ENCODE measurements at regions not wholly inside any gene's neighbourhood (a gene's known extent, or its start where the extent isn't known, plus 50 kb on each side); places are given as distances from the start of the nearest gene placed in this dataset.

DNA sequence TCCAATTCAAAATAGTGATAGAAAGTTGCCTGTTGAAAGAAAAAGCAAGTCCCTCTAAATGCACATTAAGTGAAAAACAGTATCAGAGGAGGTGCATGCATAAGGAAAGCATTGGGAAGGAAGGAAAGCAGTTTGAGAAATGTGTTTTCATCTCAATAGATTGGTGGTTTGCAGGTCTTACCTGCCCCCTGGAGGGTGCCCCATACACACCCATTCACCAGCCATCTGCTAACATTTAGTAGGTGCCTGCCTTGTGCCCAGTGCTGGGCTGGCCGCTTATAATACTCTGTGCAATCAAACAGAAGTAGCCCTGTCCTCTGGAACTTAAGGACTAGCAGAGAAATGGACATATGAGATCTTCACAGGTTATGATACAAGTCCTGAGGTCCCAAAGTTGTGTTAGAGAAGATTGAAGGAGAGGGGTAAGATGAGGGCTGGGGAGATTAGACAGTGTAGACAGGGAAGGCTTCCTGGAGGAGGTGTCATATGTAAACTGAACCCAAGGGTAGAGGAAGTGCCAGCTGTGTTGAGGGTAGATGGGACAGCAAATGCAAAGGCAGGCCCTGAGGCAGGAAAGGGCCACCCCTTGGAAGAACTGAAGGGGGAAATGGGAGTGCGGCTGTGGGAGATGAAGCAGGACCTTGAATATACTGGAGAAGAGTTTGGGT is 184.2 kb downstream of the MN1 start:
- DNase-seq (ENCODE audit: low read depth): no peak

DNA sequence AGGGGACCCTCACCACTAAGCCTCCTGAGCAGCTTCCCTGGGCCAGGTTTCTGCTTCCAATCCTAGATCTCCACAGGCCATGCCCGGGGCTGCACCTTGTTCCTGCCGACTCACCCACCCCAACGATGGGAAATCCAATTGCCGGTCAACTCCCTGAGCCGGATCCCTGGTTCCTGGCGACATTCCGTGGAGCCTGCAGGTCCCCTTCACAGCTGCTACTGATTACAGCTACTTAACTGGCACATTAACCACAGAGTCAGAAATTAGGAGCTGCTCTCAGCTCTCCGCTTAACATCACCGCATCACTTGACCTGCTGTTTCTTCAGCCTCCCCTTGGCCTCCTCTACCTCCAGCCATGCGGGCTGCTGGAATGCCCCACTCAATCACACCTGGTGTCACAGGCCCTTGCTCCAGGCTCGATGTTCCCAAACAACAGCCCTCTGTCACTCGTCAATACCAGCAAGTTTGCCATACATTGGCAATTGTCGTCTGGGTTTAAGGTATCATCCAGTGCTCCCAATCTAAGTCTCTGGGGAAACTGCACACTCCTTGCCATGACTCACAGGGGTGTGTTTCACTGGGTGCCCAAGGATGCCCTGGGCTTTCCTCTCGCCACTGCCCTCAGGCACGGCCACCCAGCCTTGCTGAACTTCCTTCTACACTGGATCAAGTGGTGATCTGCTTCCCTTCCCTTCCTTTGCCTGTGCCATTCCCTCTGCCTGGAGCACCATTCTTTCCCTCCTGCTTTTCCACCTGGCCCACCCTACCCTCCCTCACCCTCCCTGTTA is 181.0 kb downstream of the MN1 start:
- DNase-seq (ENCODE audit: low read depth): no peak

DNA sequence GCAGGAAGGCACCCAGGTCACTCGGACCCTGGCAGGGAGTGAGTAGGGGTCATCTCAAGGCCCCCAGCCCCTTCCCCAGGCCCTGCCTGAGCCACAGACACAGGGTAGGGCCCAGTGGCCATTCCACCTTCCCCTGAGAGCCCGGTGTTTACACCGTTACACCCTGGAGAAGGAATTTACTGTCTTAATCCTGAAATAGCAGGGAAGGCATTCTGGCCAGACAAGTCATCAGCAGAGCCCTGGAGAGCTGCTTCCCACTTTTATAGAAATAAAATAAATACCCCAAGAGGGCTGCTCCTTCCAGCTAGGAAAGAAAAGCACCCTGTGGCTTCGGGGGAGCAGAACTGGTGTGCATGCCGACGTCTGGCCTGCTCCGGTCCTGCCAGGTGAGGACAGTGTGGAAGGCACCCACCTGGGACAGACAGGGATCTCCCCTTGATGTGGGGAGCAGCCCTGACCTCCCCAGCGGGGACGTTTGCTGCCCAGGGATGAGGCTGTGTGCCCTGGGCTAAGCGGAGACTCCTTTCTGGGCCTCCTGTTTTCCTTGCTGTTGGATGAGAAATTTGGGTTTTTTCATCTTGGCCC is 180.0 kb downstream of the MN1 start:
- no peak for DNase-seq (ENCODE audit: low read depth)

DNA sequence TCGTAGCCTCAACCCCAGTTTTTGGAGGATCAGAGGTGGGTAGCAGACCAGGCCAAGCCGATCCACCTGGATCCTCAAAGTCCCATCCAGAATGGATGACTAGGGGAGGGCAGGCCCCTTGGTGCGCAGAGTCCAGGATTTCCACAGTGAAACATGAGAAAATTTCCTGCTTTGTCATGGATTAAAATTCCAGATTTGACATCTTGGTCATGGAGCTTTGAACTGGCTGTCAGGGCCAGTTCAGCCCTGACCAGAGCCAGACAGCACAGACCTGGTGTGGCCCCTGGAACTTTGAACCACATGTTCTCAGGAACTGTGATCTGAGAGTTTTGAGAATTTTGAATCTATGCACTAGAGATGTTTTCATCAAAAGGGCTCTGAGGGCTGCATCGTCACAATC is 177.5 kb downstream of the MN1 start:
- no peak for DNase-seq (ENCODE audit: low read depth)

DNA sequence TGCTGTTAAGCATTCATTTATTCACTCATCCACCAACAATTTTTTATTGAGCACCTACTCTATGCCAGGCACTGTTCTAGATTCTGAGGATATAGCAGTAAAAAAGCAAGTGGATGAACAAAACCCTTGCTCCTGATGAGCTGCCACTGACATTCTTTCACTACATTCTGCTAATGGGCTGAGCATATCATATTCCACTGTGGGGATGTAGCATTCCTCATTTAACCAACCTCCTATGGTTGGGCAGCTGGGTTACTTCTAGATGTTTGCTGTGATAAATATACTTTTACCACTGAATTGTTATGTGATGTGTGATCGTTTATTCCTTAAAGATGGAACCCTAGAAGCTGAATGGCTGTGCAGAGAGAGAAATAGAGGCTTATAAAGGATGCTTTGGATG is 176.9 kb downstream of the MN1 start:
- no peak for DNase-seq (ENCODE audit: low read depth)

DNA sequence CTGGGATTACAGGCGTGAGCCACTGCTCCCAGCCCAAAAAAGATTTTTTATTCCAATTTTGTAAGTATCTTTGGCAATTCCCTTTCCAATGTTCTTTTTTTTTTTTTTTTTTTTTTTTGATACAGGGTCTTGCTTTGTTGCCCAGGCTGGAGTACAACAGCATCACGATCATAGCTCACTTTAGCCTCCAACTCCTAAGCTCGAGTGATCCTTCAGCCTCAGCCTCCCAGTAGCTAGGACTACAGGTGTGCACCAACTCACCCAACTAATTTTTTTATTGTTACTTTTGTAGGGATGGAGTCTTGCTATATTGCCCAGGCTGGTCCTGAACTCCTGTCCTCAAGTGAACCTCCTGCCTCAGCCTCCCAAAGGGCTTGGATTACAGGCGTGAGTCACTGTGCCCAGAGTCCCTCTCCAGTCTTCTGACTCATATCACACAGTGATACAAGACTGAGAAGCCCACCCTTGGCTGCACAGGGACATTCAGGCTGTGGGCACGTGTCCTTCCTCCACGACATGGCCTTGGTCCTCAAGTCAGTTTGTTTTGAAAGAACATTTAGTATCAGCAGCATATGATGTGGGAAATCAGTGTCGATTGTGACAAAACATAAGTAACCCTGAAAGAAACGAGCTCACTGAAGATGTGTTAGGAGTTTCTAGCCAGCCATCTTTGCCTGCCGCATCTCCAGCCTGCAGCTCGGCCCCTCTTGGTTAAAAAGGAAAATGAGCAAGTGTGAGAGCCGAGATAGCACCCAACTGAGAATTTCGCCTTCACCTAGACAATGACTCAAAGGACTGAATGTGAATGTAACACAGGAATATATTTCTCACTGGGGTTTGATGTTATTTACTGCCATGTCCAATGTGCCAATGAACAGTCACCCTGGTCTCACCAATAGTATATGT is 175.5 kb downstream of the MN1 start:
- DNase-seq (ENCODE audit: low read depth): no peak

DNA sequence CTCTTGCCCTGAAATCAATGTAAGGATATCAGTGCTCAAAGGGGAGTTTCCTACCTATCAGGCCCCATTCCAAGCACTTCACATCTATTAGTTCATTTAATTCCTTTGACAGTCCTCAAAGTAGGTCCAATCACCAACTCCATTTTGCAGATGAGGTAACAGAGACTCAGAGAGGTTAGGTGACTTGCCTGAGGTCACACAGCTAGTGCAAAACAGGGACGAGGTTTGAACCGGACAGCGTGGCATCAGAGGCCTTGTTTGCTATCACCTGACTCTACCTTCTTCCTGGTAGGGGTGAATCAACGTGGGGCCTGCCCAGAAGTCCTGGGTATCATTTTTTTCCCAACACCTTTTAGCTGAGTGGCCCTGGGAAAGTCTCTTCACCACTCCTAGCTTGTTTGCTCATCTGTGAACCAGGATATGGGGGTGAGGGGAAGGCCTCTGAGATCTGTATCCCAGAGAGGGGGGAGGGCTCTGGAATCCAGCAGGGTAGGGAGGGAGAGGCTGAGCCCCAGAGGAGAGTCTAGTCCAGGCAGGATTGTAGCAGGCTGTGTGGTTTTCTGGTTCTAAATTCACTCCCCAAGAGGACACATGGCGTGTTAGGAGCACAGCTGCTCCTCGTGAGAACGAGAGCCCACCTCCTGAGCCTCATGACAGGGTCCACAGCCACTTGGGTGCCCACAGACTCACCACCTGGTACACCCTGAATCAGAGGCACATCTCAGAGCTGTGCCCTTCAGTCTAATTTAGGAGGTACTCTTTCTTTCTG is 174.7 kb downstream of the MN1 start:
- DNase-seq (ENCODE audit: low read depth): no peak

DNA sequence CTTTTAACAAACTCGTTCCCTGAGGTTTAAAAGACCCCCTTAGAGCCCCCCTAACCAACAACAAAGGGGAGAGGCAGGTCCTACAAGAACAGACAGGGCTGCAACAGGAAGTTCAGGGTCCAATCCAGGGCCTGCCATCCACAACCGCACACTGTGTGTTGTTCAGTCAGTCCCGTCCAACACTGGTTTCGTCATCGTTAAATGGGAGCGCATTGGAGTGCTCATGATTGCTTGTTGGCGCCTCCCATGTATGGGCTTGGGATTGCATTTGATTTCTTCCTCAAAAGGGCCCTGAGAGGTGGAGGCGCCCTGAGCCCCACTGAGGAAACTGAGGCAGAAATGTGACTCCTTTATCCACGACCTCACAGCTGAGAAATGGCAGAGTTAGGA is 174.1 kb downstream of the MN1 start:
- DNase-seq (ENCODE audit: low read depth): no peak

DNA sequence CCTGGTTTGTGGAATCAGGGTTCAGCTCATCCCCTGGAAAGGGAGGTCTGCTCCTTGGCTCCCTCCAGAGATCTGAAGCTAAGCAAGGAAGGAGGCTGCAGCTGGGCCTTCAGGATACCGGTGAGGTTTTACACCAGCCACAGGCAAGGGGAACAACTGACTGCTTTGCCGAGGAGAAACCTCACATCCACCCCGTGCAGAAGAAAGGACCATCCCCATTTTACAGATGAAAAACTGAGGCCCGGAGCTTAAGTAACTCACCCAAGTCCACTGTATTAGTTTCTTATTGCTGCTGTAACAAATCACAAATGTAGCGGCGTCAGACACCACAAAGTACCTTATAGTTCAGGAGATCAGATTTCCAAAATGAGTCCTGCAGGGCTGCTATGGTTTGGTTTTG is 173.7 kb downstream of the MN1 start:
- DNase-seq (ENCODE audit: low read depth): no peak

DNA sequence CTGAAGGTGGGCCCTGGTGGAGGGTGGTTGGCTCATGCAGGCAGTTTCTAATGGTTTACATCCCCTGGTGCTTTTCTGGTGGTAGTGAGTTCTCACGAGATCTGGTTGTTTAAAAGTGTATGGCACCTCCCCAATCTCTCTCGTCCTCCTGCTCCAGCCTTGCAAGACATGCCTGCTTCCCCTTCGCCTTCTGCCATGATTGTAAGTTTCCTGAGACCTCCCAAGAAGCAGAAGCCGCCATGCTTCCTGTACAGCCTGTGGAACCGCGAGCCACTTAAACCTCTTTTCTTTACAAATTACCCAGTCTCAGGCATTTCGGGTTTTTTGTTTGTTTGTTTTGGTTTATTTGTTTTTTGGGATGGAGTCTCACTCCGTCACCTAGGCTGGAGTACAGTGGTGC is 173.2 kb downstream of the MN1 start:
- no peak for DNase-seq (ENCODE audit: low read depth)

DNA sequence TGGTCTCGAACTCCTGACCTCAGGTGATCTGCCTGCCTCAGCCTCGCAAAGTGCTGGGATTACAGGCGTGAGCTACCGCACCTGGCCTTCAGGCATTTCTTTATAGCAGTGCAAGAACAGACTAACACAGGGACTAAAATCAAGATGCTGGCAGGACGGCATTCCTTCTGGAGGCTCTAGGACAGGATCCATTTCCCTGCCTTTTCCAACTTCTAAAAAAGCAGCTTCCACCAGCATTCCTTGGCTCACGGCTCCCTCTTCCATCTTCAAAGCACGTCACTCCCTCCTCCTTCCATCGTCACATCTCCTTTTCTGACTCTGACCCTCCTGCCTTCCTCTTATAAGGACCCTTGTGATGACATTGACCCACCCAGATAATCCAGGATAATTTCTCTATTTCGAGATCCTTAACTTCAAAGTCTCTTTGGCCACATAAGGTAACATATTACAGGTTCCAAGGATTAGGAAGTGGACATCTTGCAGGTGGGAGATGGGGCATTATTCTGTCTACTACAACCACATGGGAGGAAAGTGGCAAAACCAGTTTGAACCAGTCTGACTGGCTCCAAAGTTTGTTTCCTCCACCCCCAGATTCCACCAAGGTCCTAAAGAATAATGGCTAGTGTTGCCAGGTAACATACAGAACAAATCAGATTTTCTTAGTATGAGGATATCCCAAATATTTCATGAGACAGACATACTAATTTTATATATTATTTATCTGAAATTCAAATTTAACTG is 172.5 kb downstream of the MN1 start:
- no peak for DNase-seq (ENCODE audit: low read depth)

DNA sequence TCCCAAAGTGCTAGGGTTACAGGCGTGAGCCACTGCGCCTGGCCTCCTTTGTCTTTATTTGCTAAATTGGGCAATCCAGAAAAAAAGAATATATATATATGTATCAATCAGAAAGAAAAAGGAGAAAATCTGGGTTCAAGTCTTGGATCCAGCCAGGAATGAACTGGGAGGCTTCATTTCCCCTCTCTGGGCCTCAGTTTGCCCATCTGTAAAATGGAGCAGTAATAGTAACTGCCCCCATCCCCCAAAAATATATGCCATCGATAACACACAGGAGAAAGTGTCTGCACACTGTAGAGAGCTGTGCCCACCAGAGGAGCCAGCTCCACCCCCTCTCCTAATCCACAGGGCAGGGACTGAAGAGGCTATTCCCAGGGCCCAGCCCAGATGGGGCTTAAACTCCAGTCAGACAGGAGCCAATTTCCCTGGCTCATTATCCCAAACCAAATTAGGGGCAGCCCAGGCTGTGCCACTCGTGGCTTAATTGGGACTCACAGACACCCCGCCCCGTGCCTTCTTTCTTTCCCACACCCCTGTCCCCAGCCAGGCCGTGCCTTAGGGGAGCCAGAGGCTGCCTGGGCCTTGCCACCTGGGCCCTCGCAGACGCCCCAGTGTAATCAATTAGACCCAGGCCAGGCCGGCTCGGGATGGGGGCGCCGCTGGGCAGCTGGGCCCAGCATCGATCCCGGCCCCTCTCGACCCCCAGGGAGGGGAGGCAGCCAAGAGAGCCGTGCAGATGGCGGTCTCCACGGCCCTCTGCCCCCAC is 171.5 kb downstream of the MN1 start:
- DNase-seq (ENCODE audit: low read depth): no peak

DNA sequence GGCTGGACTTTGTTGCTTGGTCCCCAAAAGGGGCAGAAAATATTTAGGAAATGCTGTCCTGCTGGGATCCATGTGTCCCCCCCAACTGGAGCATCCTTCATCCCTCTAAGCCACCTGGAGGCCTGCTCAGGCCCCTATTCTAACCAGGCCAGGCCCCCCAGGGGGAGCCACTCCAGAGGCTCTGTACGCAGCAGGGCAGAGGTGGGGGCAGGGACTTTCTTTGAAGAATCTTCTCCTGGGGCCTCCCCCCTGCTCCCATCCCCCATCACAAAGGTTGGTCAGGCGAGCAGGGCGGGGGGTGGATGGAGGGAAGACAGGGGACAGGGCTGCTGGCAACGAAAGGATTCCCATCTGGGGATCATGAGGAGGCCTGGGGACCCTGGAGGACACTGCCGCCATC is 170.8 kb downstream of the MN1 start:
- no peak for DNase-seq (ENCODE audit: low read depth)

DNA sequence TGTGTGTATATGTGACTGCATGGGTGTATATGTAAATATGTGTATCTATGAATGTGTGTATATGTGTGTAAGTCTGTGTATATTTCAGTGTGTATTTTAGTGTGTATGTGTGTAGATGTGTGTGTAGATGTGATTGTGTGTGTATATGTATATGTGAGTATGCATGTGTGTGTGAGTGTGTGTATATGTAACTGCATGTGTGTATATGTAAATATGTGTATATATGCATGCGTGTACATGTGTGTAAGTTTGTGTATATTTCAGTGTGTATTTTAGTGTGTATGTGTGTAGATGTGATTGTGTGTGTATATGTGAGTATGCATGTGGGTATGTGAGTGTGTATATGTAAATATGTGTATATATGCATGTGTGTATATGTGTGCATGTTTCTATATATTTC is 169.9 kb downstream of the MN1 start:
- DNase-seq (ENCODE audit: low read depth): no peak

DNA sequence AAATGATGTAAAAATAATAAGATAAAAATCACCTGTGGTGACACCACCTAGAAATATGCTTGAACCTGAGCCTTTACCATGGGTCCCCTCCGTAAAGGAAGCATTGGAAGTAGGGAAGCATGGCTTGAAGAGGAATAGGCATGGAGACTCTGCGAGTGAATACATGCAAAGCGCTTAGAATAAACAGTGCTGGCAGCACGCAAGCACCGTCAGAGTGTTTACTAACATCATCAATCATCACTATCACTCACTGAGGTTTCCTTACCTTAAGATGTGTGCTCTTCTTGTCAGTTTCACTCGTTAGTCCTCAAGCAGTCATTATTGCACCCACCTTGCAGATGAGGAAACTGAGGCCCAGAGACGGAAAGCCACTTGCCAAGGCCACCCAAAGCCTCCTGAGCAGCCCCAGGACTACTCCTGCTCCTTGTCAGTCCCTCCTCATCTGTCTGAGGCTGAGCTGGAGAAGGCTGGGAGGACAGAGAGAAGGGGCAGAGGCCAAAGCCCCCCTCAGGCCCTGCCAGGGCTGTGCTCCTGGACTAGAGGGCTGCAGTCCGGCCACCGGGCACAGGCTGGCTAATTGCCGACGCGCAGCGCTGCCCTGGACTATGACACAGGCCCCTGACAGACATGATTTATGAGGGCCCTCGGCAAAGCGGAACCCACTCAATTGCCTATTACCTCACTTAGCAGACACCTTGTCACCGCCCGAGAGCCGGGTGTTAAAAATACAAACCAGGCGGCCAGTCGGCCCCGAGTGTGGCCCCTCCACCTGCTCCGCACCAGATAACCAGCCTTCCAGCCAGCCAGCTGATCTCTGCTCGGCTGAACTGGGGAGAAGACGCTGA is 168.9 kb downstream of the MN1 start:
- DNase-seq (ENCODE audit: low read depth): no peak

DNA sequence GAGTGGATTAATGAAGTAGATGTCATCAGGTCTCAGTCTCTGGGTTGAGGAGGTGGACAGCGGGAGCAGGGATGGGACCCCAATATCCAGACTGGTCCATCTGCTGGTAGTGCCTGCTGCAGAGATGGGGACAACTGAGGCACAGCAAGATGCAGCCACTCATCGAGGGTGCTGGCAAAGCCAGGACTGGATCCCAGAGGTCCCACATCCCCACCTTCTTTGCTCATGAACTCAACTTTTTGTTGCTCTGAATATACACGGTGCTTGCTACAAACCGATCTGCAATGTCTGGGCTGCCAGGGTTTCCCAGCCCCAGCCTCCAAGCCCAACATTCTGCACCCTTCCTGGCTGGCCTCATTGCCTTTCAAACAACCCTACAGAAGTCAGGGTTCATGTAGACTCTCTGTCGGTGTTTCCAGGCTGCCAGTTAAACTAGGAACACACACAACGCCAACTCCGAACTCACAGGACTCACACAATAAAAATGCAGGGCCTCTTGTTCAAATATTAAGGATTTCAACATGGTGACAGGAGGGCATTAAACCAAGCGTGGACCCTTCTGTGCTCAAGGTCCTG is 168.2 kb downstream of the MN1 start:
- DNase-seq (ENCODE audit: low read depth): no peak

DNA sequence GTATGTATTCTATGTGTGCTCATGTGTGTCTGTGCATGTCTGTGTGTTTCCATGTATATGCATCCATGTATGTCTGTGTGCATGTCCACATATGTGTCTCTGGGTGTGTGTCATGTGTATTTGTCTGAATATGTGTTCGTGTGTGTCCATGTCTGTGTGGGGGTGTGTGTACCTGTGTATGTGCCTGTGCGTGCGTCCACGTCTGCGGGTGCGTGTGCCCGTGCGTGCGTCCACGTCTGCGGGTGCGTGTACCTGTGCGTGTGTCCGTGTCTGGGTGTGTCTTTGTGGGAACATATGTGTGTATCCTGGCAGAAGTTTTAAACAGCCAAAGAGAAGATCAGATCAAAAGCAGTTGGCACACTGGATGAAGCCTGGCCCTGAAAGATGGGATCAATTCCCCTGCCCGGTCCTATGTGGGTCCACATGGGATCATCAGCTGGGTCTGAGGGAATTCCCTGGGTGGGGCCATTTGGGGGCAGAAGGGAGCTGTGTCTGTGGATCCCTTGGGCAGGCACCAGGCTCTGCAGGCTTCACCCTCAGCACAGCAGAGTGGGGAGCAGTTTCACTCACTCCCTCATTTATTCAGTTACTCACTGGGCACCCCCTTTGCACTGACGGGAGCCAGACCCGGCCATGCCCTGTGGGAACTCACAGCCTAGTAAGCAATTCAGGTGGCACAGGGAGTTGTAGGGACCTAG is 167.4 kb downstream of the MN1 start:
- DNase-seq (ENCODE audit: low read depth): no peak

DNA sequence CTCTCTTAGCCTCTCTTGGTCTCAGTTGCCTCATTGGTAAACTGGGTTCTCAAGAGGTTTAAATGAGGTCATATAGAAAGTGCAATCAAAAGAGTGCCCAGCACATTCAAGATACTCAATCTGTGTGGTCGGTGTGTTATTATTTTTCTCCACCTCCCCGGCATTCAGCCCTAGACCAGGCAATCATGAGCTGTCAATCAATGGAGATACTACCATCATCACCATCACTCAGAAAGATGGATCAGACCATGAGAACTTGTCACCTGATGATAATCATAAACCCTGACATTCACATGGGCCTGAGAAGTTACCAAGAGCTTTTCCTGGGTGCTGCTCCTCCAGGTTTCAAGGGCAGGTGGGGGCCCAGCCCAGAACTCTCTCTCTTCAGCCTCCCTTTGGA is 166.1 kb downstream of the MN1 start:
- DNase-seq (ENCODE audit: low read depth): no peak

All from stimulated activated CD8-positive, alpha-beta memory T cell treated with anti-CD3 and anti-CD28 coated beads, Interleukin-12 subunit alpha, Interleukin-12 subunit beta, amount 100 ng/mL, for 1 hour (primary cell).